Brain pericyte (primary cell): ENCODE measurements at regions not wholly inside any gene's neighbourhood (a gene's known extent, or its start where the extent isn't known, plus 50 kb on each side); places are given as distances from the start of the nearest gene placed in this dataset.

Experiments
- DNase-seq: peaks from one replicate; pipeline ENCODE4 v3.0.0-alpha.2; 2012; ENCODE audit warnings: low read depth, low spot score

- no peak for DNase-seq
Observed at GRCh38 chr22:48944433-48944750, 883.3 kb downstream of the BRD1 start.

GRCh38 chr22:48943567-48944432 lies 883.9 kb downstream of the BRD1 start:
- no peak for DNase-seq

DNA sequence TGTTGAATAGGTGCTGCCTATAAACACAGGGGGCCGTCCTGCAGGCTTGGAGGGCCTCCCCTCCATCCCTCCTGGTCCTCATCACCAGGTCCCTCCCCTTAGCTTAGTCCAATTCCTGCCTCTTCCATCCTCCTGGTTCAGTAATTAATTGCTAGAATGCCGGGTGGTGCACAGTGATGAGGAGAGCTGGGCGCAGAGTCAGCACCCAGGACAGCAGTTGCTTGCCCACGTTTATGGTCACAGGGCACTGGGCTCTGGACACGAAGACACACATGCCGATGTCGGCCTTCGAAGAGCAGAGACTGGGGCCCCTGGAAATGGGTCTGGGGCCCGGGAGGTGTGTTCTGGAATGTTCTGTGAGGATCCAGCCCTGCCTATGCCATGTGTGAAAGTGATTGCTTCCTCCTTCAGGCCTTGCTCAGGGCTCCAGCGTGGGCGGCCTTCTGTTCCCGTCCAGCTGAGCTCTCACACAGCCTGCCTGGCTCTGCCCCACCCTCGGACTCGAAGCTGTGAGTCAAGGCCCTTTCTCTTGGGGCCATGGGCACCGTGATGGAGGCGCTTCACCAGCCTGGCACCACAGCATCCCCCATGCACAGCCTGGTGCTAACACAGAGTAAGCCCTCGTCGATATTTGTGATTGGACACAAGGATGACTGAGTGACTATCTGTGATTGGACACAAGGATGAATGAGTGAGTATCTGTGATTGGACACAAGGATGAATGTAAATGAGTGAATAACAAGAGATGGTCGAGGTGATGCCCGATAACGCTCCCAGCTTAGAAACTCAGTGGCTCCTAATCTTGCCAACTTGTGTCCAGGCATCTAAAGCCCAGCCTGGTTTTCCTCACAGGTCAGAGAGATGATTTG lies 884.7 kb downstream of the BRD1 start:
- DNase-seq = no peak

- DNase-seq = no peak
Observed at GRCh38 chr22:48941903-48942575, 885.6 kb downstream of the BRD1 start.

DNA sequence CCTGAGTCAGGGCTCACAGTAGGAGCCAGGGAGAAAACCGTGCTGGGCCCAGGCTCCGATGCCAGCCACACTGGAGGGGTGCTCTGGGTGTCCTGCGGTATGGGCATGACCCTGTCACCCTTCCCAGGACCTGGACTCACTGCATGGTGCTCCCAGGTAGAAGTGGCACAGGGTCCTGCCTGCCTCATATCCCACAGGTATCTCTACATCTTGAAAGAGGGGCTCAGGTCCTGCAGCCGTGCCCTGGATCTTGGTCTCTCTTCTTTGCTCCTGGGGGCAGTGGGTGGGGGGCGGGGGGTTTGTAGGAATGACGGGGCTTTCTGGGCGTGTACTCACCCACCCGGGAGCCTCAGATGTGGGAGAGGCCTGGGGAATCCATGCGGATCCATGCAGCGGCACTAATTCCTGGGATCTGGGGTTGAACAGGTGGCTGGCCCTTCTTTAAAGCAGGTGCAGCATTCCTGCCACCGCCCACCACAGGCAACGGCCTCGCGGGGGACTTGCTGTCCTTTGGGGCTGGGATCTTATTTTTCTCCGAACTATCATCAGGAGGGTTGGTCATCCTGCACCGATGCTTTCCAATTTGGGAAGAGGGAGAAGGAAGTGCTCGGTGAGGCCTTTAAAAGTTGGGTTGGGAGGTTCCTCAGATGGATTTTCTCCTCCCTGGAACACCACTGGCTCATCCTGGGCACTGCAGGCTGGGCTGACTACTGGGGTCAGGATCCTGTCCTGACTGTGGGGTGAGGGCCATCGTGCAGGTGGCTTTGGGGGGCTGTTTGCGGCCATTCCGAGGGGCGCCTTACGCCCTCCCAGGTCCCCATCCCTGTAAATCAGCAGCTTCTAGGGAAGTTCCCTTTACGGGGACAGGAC lies 886.4 kb downstream of the BRD1 start:
- no peak for DNase-seq

GRCh38 chr22:48940266-48941032 lies 887.2 kb downstream of the BRD1 start:
- DNase-seq = no peak

GRCh38 chr22:48939441-48940265 lies 888.0 kb downstream of the BRD1 start:
- no peak for DNase-seq

GRCh38 chr22:48938741-48939140 lies 888.9 kb downstream of the BRD1 start:
- DNase-seq = no peak

DNA sequence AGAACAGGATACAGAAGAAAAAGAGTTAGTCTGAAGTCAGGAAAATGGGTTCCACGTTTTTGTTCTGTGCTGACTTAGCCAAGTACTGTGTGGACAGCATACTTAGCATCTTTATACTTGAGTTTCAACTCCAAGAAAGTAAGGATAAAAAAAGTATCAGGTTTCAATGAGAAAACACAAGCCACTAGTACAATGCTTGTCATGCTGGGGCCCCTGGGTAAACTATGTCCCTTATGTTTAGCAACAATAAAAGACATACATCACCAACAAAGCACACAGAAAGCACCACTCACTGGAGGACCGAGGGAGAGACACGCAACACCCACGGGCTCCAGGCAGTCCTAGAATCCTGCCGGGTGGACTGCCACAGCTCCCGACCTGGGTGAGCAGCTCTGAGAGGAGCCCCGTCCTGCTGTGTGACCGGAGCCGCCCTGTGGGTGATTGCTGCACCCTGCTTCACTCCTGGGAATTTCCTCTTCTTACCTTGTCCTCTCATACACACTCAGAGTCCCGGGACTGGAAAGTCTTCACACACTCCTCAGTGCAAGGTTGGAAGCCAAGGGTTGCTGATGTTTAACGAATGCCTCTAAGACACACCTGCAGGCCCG lies 890.5 kb downstream of the BRD1 start:
- DNase-seq = no peak

- DNase-seq = no peak
Observed at GRCh38 chr22:48936391-48936790, 891.3 kb downstream of the BRD1 start.

DNA sequence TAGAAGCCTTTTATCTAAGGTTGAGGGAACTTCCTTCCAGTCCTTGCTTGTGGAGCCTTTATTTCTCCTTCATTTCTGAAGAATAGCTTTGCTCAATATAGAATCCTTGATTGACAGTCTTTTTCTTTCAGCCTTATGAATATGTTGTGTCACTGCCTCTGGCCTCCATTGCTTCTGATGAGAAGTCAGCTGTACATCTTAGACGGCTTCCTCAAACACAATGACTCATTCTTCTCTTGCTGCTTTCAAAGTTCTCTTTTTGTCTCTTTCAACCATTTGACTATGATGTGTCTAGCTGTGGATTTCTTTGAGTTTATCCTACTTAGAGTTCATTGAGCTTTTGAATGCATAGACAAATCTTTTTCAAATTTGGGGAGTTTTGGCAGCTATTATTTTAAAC lies 893.2 kb downstream of the BRD1 start:
- no peak for DNase-seq

GRCh38 chr22:48931452-48931851 lies 896.2 kb downstream of the BRD1 start:
- DNase-seq = no peak

GRCh38 chr22:48929276-48929790 lies 898.3 kb downstream of the BRD1 start:
- DNase-seq = no peak

- no peak for DNase-seq
Observed at GRCh38 chr22:48927591-48927990, 900.1 kb downstream of the BRD1 start.

DNA sequence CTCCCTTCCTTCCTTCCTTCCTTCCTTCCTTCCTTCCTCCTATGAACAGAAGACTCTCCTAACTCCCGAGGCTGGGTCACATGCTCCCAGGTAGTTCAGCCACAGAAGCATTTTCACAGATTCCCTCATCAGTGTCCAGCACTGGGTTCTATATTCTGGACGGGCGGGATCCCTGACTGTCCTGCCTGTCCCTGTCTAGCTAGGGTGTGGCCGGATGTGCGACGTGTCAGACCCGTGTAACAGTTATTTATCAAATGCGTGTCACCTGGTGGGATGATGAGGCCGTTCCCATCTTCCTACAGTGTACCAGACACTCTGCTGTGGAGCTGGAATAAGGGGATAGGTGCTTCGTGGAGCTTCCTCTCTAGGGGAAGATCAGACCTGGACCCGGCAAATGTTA lies 901.0 kb downstream of the BRD1 start:
- no peak for DNase-seq

DNA sequence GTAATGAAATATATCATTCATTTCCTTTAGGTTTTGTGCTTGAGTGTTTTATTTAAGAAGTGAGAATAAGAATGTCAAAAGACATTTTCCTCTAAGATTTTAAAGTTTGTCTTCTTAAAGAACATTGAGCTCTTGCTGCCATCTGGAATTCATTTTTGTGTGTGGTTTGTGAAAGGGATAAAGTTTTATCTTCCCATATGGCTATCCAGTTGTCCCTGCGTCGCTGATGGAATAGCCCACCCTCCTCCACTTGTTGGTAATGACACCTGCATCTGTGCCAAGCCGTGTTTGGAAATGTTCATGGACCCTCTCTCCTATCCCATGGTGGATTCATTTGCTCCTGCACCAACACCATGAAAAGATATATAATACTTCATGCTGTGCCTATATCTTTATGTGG lies 901.5 kb downstream of the BRD1 start:
- DNase-seq = no peak

DNA sequence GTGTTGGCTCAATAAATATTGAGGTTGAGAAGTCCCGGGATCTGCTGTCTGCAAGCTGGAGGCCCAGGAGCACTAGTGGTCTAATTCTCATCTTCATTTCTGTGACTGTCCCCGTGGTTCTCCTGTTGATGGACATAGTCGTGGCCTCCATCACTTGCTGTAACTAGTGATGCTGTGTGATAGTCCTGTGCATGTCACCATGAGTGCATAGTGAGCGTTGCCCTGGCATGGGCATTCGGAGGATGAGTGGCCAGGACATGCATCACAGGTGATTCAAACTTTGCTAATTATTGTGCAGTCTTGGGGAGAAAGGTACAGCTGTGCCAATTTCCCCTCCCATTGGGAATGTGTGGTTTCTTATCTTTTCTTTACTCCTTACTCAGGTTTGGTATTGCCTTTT lies 902.2 kb downstream of the BRD1 start:
- DNase-seq = no peak

DNA sequence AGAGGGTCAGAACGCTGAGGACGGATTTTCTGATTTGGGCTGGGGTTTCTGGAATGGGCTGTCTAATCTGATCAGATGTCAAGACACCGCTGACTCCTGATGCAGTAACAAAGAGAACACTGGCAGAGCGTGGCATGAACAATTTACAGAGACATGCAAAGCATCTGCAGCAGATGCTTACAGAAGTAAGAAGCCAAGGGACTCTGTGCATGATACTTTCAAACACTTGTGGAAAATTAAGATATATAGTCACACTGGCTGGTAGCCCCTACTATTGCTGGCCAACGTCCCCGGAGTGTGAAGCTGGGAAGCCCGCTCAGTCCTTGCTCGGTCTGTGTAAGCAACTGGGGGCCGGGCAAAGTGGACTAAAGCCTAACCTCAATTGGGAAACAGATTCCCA lies 903.7 kb downstream of the BRD1 start:
- DNase-seq = no peak
